ENCODE measurements at regions not wholly inside any gene's neighbourhood (a gene's known extent, or its start where the extent isn't known, plus 50 kb on each side); places are given as distances from the start of the nearest gene placed in this dataset.

GRCh38 chr14:40296821-40297220, 864.6 kb upstream of the FBXO33 start:
- Mint-ChIP-seq H3K36me3 (ENCODE audit: low read depth) (no peaks in the 10 kb centered on the region), H3K27me3 (no peaks in the 10 kb centered on the region), H3K4me3 (no peak overlapping the region), H3K27ac (no peak overlapping the region), H3K4me1 (no peaks in the 10 kb centered on the region)
- no peak for DNase-seq
- ATAC-seq: no peak
- no peaks in the 10 kb centered on the region for H3K9me3 ChIP-seq (ENCODE audit: control insufficient read depth, low read length, poor library complexity, severe bottlenecking)

GRCh38 chr14:40292664-40293063, 860.4 kb upstream of the FBXO33 start:
- no peaks in the 10 kb centered on the region for H3K9me3 ChIP-seq (ENCODE audit: control insufficient read depth, low read length, poor library complexity, severe bottlenecking)
- no peak overlapping the region for H3K4me3 Mint-ChIP-seq
- H3K4me1 Mint-ChIP-seq: no peaks in the 10 kb centered on the region
- H3K36me3 Mint-ChIP-seq (ENCODE audit: low read depth): no peaks in the 10 kb centered on the region
- no peaks in the 10 kb centered on the region for H3K27me3 Mint-ChIP-seq
- DNase-seq: no peak
- no peak for ATAC-seq
- no peak overlapping the region for H3K27ac Mint-ChIP-seq

- DNase-seq (no peak), ATAC-seq (no peak)
- Mint-ChIP-seq H3K4me3 (no peak overlapping the region), H3K4me1 (no peaks in the 10 kb centered on the region), H3K36me3 (ENCODE audit: low read depth) (no peaks in the 10 kb centered on the region), H3K27me3 (no peaks in the 10 kb centered on the region), H3K27ac (no peak overlapping the region)
- no peaks in the 10 kb centered on the region for H3K9me3 ChIP-seq (ENCODE audit: control insufficient read depth, low read length, poor library complexity, severe bottlenecking)
These were observed 850.0 kb upstream of the FBXO33 start for GRCh38 chr14:40282196-40282595.

- Mint-ChIP-seq H3K27ac (no peak overlapping the region), H3K4me3 (no peak overlapping the region), H3K27me3 (no peaks in the 10 kb centered on the region), H3K36me3 (ENCODE audit: low read depth) (no peaks in the 10 kb centered on the region), H3K4me1 (no peaks in the 10 kb centered on the region)
- no peaks in the 10 kb centered on the region for H3K9me3 ChIP-seq (ENCODE audit: control insufficient read depth, low read length, poor library complexity, severe bottlenecking)
- ATAC-seq (no peak), DNase-seq (no peak)
These were observed 848.4 kb upstream of the FBXO33 start for GRCh38 chr14:40280652-40281051.

- Mint-ChIP-seq H3K27ac (no peak overlapping the region), H3K27me3 (no peaks in the 10 kb centered on the region), H3K4me1 (no peaks in the 10 kb centered on the region), H3K36me3 (ENCODE audit: low read depth) (no peaks in the 10 kb centered on the region), H3K4me3 (no peak overlapping the region)
- no peaks in the 10 kb centered on the region for H3K9me3 ChIP-seq (ENCODE audit: control insufficient read depth, low read length, poor library complexity, severe bottlenecking)
- DNase-seq: no peak
- no peak for ATAC-seq
These were observed 841.2 kb upstream of the FBXO33 start for GRCh38 chr14:40273417-40273816.

- H3K9me3 ChIP-seq (ENCODE audit: control insufficient read depth, low read length, poor library complexity, severe bottlenecking): no peaks in the 10 kb centered on the region
- no peak for DNase-seq
- Mint-ChIP-seq H3K4me3 (no peak overlapping the region), H3K27me3 (no peaks in the 10 kb centered on the region), H3K36me3 (ENCODE audit: low read depth) (no peaks in the 10 kb centered on the region), H3K27ac (no peak overlapping the region), H3K4me1 (no peaks in the 10 kb centered on the region)
- no peak for ATAC-seq
These were observed 839.2 kb upstream of the FBXO33 start for GRCh38 chr14:40271480-40271879.

- no peak for DNase-seq
- no peak overlapping the region for H3K27ac Mint-ChIP-seq
- no peaks in the 10 kb centered on the region for H3K4me1 Mint-ChIP-seq
- ATAC-seq: no peak
- no peaks in the 10 kb centered on the region for H3K27me3 Mint-ChIP-seq
- H3K36me3 Mint-ChIP-seq (ENCODE audit: low read depth): no peaks in the 10 kb centered on the region
- no peak overlapping the region for H3K4me3 Mint-ChIP-seq
- H3K9me3 ChIP-seq (ENCODE audit: control insufficient read depth, low read length, poor library complexity, severe bottlenecking): no peaks in the 10 kb centered on the region
These were observed 837.2 kb upstream of the FBXO33 start for GRCh38 chr14:40269436-40269835.

- ATAC-seq (no peak), DNase-seq (no peak)
- no peaks in the 10 kb centered on the region for H3K4me1 Mint-ChIP-seq
- H3K27ac Mint-ChIP-seq: no peak overlapping the region
- H3K27me3 Mint-ChIP-seq: no peaks in the 10 kb centered on the region
- H3K36me3 Mint-ChIP-seq (ENCODE audit: low read depth): no peaks in the 10 kb centered on the region
- no peaks in the 10 kb centered on the region for H3K9me3 ChIP-seq (ENCODE audit: control insufficient read depth, low read length, poor library complexity, severe bottlenecking)
- no peak overlapping the region for H3K4me3 Mint-ChIP-seq
These were observed 836.0 kb upstream of the FBXO33 start for GRCh38 chr14:40268236-40268635.

GRCh38 chr14:40265096-40265495, 832.9 kb upstream of the FBXO33 start:
- no peak for DNase-seq
- Mint-ChIP-seq H3K27ac (no peak overlapping the region), H3K4me1 (no peaks in the 10 kb centered on the region), H3K36me3 (ENCODE audit: low read depth) (no peaks in the 10 kb centered on the region), H3K27me3 (no peaks in the 10 kb centered on the region), H3K4me3 (no peak overlapping the region)
- ATAC-seq: no peak
- H3K9me3 ChIP-seq (ENCODE audit: control insufficient read depth, low read length, poor library complexity, severe bottlenecking): no peaks in the 10 kb centered on the region

- H3K9me3 ChIP-seq (ENCODE audit: control insufficient read depth, low read length, poor library complexity, severe bottlenecking): no peaks in the 10 kb centered on the region
- Mint-ChIP-seq H3K27ac (no peak overlapping the region), H3K4me3 (no peak overlapping the region), H3K4me1 (no peaks in the 10 kb centered on the region), H3K27me3 (no peaks in the 10 kb centered on the region), H3K36me3 (ENCODE audit: low read depth) (no peaks in the 10 kb centered on the region)
- DNase-seq (no peak), ATAC-seq (no peak)
These were observed 820.7 kb upstream of the FBXO33 start for GRCh38 chr14:40252817-40253447.

GRCh38 chr14:40248671-40249070, 816.4 kb upstream of the FBXO33 start:
- no peaks in the 10 kb centered on the region for H3K36me3 Mint-ChIP-seq (ENCODE audit: low read depth)

GRCh38 chr14:40240245-40240859, 808.1 kb upstream of the FBXO33 start:
- no peaks in the 10 kb centered on the region for H3K27me3 Mint-ChIP-seq
- no peaks in the 10 kb centered on the region for H3K36me3 Mint-ChIP-seq (ENCODE audit: low read depth)
- H3K9me3 ChIP-seq (ENCODE audit: control insufficient read depth, low read length, poor library complexity, severe bottlenecking): no peaks in the 10 kb centered on the region
- H3K4me1 Mint-ChIP-seq: no peaks in the 10 kb centered on the region
- DNase-seq (no peak), ATAC-seq (no peak)
- no peak overlapping the region for H3K27ac Mint-ChIP-seq
- no peak overlapping the region for H3K4me3 Mint-ChIP-seq

More at GRCh38 chr14:40248671-40249070, 816.4 kb upstream of the FBXO33 start:
- Mint-ChIP-seq H3K27me3 (no peaks in the 10 kb centered on the region), H3K27ac (no peak overlapping the region), H3K4me1 (no peaks in the 10 kb centered on the region), H3K4me3 (no peak overlapping the region)
- H3K9me3 ChIP-seq (ENCODE audit: control insufficient read depth, low read length, poor library complexity, severe bottlenecking): no peaks in the 10 kb centered on the region
- ATAC-seq (no peak), DNase-seq (no peak)

- no peak for DNase-seq
- no peaks in the 10 kb centered on the region for H3K27me3 Mint-ChIP-seq
- no peak for ATAC-seq
- H3K4me1 Mint-ChIP-seq: no peaks in the 10 kb centered on the region
- H3K27ac Mint-ChIP-seq: no peak overlapping the region
- H3K4me3 Mint-ChIP-seq: no peak overlapping the region
- H3K9me3 ChIP-seq (ENCODE audit: control insufficient read depth, low read length, poor library complexity, severe bottlenecking): no peaks in the 10 kb centered on the region
- no peaks in the 10 kb centered on the region for H3K36me3 Mint-ChIP-seq (ENCODE audit: low read depth)
These were observed 800.1 kb upstream of the FBXO33 start for GRCh38 chr14:40232302-40232701.

- Mint-ChIP-seq H3K36me3 (ENCODE audit: low read depth) (no peaks in the 10 kb centered on the region), H3K27ac (no peak overlapping the region), H3K4me3 (no peak overlapping the region), H3K27me3 (no peaks in the 10 kb centered on the region), H3K4me1 (no peaks in the 10 kb centered on the region)
- H3K9me3 ChIP-seq (ENCODE audit: control insufficient read depth, low read length, poor library complexity, severe bottlenecking): no peaks in the 10 kb centered on the region
- DNase-seq (no peak), ATAC-seq (no peak)
These were observed 797.4 kb upstream of the FBXO33 start for GRCh38 chr14:40229676-40230075.
